ENCODE measurements at regions not wholly inside any gene's neighbourhood (a gene's known extent, or its start where the extent isn't known, plus 50 kb on each side); places are given as distances from the start of the nearest gene placed in this dataset.

DNA sequence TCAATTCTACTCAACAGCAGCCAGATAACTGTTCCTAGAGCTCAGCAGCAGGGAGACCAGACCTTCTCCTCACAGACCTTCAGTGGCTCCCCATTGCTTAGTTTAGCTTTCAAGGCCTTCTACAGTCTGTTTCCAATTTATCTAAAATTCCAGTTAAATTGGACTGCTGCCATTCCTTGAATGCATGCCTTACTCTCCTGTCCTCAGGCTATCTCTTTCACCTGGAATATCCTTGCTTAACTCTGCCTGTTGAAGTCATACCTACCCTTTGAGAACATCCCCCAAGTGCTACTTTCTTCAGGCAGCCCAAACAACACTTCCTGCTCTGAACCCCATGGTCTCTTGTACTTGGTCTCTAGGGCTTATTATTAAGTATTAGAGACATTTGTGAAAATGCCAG is 120.7 kb upstream of the TENM4 start:
- TF ChIP-seq, protein P1, sequence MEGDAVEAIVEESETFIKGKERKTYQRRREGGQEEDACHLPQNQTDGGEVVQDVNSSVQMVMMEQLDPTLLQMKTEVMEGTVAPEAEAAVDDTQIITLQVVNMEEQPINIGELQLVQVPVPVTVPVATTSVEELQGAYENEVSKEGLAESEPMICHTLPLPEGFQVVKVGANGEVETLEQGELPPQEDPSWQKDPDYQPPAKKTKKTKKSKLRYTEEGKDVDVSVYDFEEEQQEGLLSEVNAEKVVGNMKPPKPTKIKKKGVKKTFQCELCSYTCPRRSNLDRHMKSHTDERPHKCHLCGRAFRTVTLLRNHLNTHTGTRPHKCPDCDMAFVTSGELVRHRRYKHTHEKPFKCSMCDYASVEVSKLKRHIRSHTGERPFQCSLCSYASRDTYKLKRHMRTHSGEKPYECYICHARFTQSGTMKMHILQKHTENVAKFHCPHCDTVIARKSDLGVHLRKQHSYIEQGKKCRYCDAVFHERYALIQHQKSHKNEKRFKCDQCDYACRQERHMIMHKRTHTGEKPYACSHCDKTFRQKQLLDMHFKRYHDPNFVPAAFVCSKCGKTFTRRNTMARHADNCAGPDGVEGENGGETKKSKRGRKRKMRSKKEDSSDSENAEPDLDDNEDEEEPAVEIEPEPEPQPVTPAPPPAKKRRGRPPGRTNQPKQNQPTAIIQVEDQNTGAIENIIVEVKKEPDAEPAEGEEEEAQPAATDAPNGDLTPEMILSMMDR (IDR thresholded peaks at IDR 0.05; ENCODE audit: low read depth, low read length) = no peak
- no peak for DNase-seq (ENCODE audit: extremely low read depth, low read depth)

DNA sequence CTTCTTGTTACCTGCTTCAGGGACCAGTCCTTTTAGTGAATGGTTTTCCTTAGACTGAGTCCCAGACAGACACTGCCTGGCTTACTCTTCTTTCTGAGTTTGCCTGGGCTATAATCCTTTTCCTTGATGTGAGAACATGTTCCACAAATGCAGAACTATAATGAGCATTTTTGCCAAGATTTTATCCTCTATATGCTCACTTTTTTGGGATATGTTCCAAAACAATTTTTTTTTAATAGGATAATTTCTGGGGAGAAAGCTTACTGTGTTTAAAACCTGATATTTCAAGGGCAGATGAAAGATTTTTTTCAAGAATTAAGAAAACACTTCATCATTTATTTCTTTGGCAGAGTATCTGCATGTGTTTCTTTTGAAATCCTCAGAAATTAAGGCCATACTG is 110.0 kb upstream of the TENM4 start:
- TF ChIP-seq, protein P1 (IDR thresholded peaks at IDR 0.05; ENCODE audit: low read depth, low read length) = no peak

DNA sequence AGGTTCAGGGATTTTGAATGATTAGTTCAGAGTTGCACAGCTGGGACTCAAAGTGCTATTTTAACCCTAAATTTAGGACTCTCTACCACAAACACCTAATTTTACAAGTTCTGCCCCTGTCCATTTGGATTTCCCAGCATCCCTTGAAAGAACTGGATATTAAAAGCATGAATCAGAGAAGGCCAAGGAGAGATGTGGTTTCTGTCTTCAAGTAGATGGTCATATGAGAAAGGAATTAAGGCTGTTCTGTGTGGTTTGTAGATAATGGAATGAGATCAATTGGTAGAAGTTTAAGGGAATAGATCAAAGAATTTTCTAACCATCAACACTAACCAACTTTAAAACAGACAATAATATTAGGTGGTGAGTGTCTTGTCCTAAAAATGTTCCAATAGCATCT is 106.4 kb upstream of the TENM4 start:
- no peak for DNase-seq (ENCODE audit: extremely low read depth, low read depth)
- TF ChIP-seq, protein P1 (IDR thresholded peaks at IDR 0.05; ENCODE audit: low read depth, low read length) = no peak

More for the DNA sequence above, 110.0 kb upstream of the TENM4 start:
- DNase-seq (ENCODE audit: extremely low read depth, low read depth) = no peak

DNA sequence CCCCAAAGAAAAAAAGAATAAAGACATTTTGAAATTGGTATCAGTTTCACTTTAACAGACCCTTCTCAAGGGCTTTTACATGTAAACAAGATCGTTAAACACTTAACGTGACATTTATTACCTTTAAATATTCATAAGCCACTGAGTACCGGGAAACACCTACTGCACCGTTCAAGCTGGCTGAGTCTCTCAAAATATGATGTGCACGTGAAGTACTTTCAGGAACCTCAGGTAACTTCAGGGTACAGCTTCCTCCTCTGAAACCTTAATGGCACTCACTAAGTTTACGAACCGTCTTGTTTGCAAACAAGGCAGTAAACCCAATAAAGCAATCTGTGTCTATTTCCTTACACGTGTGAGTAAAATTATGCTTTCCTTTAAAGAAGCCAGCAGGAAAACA is 105.5 kb upstream of the TENM4 start:
- DNase-seq (ENCODE audit: extremely low read depth, low read depth) = no peak
- TF ChIP-seq, protein P1 (IDR thresholded peaks at IDR 0.05; ENCODE audit: low read depth, low read length) = no peak

DNA sequence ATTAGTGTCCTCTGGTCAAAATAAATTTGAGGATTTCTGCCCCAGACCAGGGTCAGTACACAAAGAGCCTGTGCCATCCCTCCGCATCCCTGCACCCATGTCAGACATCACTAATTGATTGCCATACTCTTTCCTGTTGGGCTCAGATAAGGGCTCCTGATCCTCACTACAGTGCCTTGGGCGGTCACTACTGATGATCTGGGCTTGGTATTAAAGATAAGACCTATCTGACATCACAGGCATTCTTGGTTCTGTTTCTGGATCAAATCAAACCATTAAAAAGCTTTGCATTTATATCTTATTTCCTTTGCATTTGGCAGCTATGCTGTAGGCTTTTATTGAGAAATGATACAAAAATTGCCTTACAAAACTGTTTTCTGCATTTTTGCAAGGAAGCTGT is 103.5 kb upstream of the TENM4 start:
- TF ChIP-seq, protein P1 (IDR thresholded peaks at IDR 0.05; ENCODE audit: low read depth, low read length) = no peak
- no peak for DNase-seq (ENCODE audit: extremely low read depth, low read depth)

DNA sequence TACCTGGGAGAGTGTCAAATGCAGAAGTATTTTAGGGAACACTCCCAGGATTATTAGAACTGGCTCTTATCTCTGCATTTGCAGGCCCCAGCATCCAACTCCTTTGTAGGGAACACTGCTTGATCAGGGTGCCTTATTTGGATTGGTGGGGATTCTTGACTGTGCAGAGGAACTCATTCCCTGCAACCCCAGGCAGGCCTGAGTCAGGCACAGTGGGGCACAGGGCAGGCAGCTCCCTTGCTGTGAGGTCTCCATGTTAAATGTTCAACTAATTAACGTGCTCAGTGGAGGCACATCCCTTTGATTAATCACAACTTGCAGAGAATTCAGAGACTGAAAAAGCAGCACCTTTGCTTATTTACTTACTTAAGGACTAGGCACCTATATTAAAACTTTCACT is 102.3 kb upstream of the TENM4 start:
- TF ChIP-seq, protein P1 (IDR thresholded peaks at IDR 0.05; ENCODE audit: low read depth, low read length) = no peak
- no peak for DNase-seq (ENCODE audit: extremely low read depth, low read depth)

DNA sequence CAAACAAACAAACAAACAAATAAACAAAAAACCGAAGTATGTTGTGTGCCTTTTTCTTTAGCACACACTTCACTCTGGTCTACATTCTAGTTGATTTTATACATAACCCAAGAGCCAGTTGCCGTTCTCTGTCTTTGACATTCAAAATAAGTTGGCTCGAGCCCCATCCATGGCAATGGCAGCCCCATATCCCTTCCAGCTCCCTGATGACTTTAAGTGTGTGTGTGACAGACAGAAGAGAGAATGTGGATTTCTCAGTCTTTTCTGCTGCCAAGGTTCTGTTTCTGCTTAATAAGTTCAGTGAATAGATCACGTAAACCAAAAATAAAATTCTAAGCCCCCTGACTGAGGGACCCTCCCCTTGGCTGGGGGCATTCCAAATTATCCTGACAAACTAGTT is 100.6 kb upstream of the TENM4 start:
- TF ChIP-seq, protein P1 (IDR thresholded peaks at IDR 0.05; ENCODE audit: low read depth, low read length) = no peak
- no peak for DNase-seq (ENCODE audit: extremely low read depth, low read depth)

Measured in AG09319 (cell line).